Ishikawa (cell line): ENCODE measurements at regions not wholly inside any gene's neighbourhood (a gene's known extent, or its start where the extent isn't known, plus 50 kb on each side); places are given as distances from the start of the nearest gene placed in this dataset.

Experiments
- CEBPB ChIP-seq: IDR thresholded peaks from 2 replicates; pipeline ENCODE4 v1.6.1; 2012
- EGR1 ChIP-seq: IDR thresholded peaks from 2 replicates; pipeline ENCODE4 v1.6.1; 2012
- EP300 ChIP-seq: IDR thresholded peaks from 2 replicates; pipeline ENCODE4 v1.6.1; 2012; ENCODE audit warnings: borderline replicate concordance
- RAD21 ChIP-seq: IDR thresholded peaks from 2 replicates; pipeline ENCODE4 v1.6.1; 2012; ENCODE audit warnings: low read depth
- YY1 ChIP-seq: IDR thresholded peaks from 2 replicates; pipeline ENCODE4 v1.6.1; 2012; ENCODE audit warnings: low read depth
- TF ChIP-seq, protein P1 (sequence below): IDR thresholded peaks from 2 replicates; pipeline ENCODE4 v1.6.1; 2012
- TF ChIP-seq, protein P2 (sequence below): IDR thresholded peaks from 2 replicates; pipeline ENCODE4 v1.6.1; 2012; ENCODE audit warnings: low read depth, mild to moderate bottlenecking

DNA sequence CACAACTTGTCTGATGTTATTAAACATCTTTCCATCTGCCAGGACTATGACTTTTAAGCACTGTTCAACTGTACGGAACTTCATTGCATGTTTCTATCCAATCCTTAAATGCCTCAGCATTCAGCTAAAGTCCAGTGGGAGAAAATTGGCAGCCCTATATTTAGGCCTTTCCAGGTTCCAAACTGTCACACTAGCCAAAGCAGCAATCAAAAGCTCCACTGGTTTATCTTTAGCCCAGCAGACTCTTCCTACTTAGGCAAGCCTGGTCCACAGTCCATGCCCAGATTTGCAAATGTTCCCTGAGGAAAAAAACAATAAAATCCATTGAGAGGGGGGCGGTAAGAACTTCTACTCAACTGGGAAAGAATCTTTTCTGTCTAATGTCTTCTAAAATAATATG lies 349.1 kb upstream of the GJE1 start:
- no peak for TF ChIP-seq YY1
- no peak for TF ChIP-seq EGR1
- TF ChIP-seq, protein P1, sequence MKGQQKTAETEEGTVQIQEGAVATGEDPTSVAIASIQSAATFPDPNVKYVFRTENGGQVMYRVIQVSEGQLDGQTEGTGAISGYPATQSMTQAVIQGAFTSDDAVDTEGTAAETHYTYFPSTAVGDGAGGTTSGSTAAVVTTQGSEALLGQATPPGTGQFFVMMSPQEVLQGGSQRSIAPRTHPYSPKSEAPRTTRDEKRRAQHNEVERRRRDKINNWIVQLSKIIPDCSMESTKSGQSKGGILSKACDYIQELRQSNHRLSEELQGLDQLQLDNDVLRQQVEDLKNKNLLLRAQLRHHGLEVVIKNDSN = no peak
- TF ChIP-seq, protein P2, sequence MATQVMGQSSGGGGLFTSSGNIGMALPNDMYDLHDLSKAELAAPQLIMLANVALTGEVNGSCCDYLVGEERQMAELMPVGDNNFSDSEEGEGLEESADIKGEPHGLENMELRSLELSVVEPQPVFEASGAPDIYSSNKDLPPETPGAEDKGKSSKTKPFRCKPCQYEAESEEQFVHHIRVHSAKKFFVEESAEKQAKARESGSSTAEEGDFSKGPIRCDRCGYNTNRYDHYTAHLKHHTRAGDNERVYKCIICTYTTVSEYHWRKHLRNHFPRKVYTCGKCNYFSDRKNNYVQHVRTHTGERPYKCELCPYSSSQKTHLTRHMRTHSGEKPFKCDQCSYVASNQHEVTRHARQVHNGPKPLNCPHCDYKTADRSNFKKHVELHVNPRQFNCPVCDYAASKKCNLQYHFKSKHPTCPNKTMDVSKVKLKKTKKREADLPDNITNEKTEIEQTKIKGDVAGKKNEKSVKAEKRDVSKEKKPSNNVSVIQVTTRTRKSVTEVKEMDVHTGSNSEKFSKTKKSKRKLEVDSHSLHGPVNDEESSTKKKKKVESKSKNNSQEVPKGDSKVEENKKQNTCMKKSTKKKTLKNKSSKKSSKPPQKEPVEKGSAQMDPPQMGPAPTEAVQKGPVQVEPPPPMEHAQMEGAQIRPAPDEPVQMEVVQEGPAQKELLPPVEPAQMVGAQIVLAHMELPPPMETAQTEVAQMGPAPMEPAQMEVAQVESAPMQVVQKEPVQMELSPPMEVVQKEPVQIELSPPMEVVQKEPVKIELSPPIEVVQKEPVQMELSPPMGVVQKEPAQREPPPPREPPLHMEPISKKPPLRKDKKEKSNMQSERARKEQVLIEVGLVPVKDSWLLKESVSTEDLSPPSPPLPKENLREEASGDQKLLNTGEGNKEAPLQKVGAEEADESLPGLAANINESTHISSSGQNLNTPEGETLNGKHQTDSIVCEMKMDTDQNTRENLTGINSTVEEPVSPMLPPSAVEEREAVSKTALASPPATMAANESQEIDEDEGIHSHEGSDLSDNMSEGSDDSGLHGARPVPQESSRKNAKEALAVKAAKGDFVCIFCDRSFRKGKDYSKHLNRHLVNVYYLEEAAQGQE = no peak
- no peak for TF ChIP-seq RAD21
- TF ChIP-seq EP300 = no peak
- TF ChIP-seq CEBPB = no peak
